Activated CD4-positive, alpha-beta T cell treated with anti-CD3 and anti-CD28 coated beads for 36 hours (primary cell): ENCODE measurements at regions not wholly inside any gene's neighbourhood (a gene's known extent, or its start where the extent isn't known, plus 50 kb on each side); places are given as distances from the start of the nearest gene placed in this dataset.

ENCODE experiments used
- ATAC-seq: fragments of 200-7000 bp; cut with Tn5 transposase; one replicate; pipeline ENCODE4 v1.10.0; 2021; ENCODE audit warnings: mild to moderate bottlenecking, moderate library complexity
- CTCF ChIA-PET: fragments of 350-600 bp; sonication (Branson Sonifier 250); formaldehyde crosslinking; loops from one replicate; lab custom pipeline; 2021; ENCODE audit warnings: antibody characterized with exemption; lab: Charles Lee
- POLR2A ChIA-PET: fragments of 350-600 bp; sonication (Branson Sonifier 250); formaldehyde crosslinking; loops from one replicate; lab custom pipeline; 2021; ENCODE audit warnings: antibody characterized with exemption, inconsistent platforms; lab: Charles Lee
- DNase-seq: peaks from one replicate; pipeline ENCODE4 v3.0.0-alpha.2; 2020
- H3K27ac Mint-ChIP-seq: one replicate; pipeline ENCODE4 v1.8.0; 2021; ENCODE audit warnings: mixed read lengths
- H3K27me3 Mint-ChIP-seq: one replicate; pipeline ENCODE4 v1.8.0; 2021; ENCODE audit warnings: mixed read lengths
- H3K36me3 Mint-ChIP-seq: one replicate; pipeline ENCODE4 v1.8.0; 2021; ENCODE audit warnings: low read depth, mixed read lengths
- H3K4me1 Mint-ChIP-seq: one replicate; pipeline ENCODE4 v1.8.0; 2021; ENCODE audit warnings: mixed read lengths
- H3K4me3 Mint-ChIP-seq: one replicate; pipeline ENCODE4 v1.8.0; 2021; ENCODE audit warnings: mild to moderate bottlenecking, moderate library complexity, mixed read lengths
- H3K9me3 Mint-ChIP-seq: one replicate; pipeline ENCODE4 v1.8.0; 2021; ENCODE audit warnings: low read depth, mixed read lengths
- intact Hi-C, 2 experiments: fragments of 100-400 bp; cut with DNase I in 1 of 2; cut with micrococcal nuclease in 1 of 2; formaldehyde crosslinking; loops; one replicate each; pipeline versions ENCODE4 v1.14.2 to v1.15.1; 2022 to 2024; cut with DNase I, micrococcal nuclease

DNA sequence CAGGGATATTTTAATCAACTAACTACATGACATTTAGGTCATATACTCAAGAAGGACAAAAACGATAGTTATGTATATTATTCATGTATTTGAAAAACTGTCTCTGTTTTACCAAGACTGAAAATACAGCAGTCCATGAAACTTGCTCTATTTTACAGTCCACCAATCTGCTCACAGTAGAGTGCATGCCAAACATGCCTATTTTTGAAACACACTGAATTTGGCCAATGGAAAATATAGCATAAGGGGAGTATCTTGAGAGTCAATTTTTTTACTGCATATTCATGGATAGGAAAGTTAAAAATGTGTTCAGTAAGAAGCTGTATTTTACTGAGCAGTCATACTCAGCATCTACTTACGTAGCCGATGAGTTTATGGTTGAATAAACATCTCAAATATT lies 621.2 kb upstream of the CHORDC1 start:
- no peaks in the 10 kb centered on the region for H3K27me3 Mint-ChIP-seq
- no peak overlapping the region for H3K4me3 Mint-ChIP-seq
- peaks cover 2% of the 10 kb centered on the region for H3K9me3 Mint-ChIP-seq
- no peak overlapping the region for H3K27ac Mint-ChIP-seq
- ChIA-PET POLR2A (no interaction called here), CTCF (no interaction called here)
- no peaks in the 10 kb centered on the region for H3K4me1 Mint-ChIP-seq
- intact Hi-C loops: no loop called here
- no peaks in the 10 kb centered on the region for H3K36me3 Mint-ChIP-seq
- ATAC-seq (no peak), DNase-seq (no peak)

DNA sequence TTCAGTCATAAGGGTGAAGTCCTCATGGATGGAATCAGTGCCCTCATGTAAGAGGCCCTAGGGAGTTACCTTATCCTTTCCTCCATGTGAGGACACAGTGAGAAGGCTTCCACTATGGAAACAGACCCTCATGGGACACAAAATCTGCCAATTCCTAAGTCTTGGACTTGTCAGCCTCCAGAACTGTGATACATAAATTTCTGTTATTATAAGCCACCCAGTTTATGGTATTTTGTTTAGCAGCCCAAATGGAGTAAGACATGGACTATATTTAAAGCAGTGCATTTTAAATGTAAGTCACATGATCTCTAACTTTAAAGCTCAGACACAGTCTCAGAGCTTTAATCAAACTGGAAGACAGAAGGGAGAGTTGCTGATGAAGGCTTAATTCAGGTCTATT lies 619.8 kb upstream of the CHORDC1 start:
- Mint-ChIP-seq H3K36me3 (no peaks in the 10 kb centered on the region), H3K27me3 (no peaks in the 10 kb centered on the region), H3K4me3 (no peak overlapping the region), H3K4me1 (no peaks in the 10 kb centered on the region), H3K9me3 (peaks cover 6% of the 10 kb centered on the region), H3K27ac (no peak overlapping the region)
- DNase-seq (no peak), ATAC-seq (no peak)
- intact Hi-C loops: no loop called here
- ChIA-PET POLR2A (no interaction called here), CTCF (no interaction called here)

GRCh38 chr11:90840071-90840470 lies 617.2 kb upstream of the CHORDC1 start:
- H3K4me1 Mint-ChIP-seq: no peaks in the 10 kb centered on the region
- CTCF ChIA-PET: interaction anchor here (0.8 kb wide), 1 partner anchor 15 kb away, joined by 3 read pairs; no protein-coding TSS in a partner anchor
- intact Hi-C loops: no loop called here
- no peaks in the 10 kb centered on the region for H3K36me3 Mint-ChIP-seq
- POLR2A ChIA-PET: no interaction called here
- ATAC-seq: no peak
- H3K27me3 Mint-ChIP-seq: no peaks in the 10 kb centered on the region
- no peak overlapping the region for H3K27ac Mint-ChIP-seq
- no peak overlapping the region for H3K4me3 Mint-ChIP-seq
- peaks cover 6% of the 10 kb centered on the region for H3K9me3 Mint-ChIP-seq
- no peak for DNase-seq

DNA sequence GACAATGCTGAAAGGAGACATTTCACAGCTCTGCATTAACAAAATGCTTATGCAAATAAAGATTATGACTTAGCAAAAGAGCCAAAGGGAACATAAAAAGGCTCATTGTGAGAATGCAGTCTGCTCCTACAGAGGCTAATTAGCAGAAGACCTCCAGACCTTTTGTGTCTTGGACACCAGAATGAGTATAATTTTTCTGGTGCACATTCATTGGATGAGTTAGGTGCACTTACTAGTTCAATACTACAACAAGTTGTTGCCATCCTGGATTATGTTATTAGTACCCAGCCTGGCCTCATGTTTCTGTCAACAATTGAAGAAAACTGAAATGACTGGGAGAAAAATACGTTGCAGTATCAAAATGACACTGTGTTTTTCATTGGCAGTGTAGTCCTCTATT lies 613.2 kb upstream of the CHORDC1 start:
- Mint-ChIP-seq H3K27me3 (no peaks in the 10 kb centered on the region), H3K36me3 (no peaks in the 10 kb centered on the region), H3K4me3 (no peak overlapping the region), H3K9me3 (peaks cover 5% of the 10 kb centered on the region), H3K27ac (no peak overlapping the region), H3K4me1 (no peaks in the 10 kb centered on the region)
- ATAC-seq (no peak), DNase-seq (no peak)
- intact Hi-C loops: no loop called here
- POLR2A ChIA-PET: no interaction called here
- CTCF ChIA-PET: no interaction called here

DNA sequence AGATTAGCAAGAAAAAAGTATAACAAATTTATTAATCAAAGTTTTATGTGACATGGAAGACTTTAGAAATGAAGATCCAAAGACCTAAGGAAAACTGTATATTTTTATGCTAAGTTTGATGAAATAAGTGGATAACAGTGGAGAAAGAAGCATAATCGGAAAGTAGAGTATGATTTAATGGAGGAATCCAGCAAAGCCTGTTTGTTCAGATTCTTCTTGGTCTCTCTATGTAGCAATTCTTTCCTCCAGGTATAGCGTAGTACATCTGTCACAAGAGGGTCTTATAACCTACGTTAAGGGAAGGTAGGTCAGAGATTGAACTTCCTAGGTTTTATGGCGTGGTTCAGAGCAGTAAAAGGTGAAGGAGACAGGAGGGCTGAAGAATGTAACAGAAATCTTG lies 600.6 kb upstream of the CHORDC1 start:
- POLR2A ChIA-PET: no interaction called here

DNA sequence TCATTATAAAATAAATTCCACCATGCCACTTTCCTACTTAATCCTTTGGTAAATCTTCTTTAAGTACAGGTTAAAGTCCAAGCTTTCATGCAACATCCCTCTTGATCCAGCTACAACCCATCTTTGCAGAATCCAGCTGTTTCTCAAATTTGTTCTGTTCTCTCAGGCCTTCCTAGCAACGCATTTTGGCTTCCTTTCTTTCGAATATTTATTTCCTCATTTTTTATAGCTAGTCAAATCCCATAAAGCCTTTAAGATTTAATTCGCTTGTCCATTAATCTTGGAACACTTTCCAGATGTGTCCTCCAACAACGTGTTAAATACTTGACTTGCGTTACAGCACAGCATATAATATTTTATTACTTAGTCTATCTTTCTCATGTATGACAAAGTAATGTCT lies 600.1 kb upstream of the CHORDC1 start:
- ATAC-seq (no peak), DNase-seq (no peak)
- Mint-ChIP-seq H3K27ac (no peak overlapping the region), H3K4me1 (no peaks in the 10 kb centered on the region), H3K9me3 (peaks cover 22% of the 10 kb centered on the region), H3K36me3 (no peaks in the 10 kb centered on the region), H3K4me3 (no peak overlapping the region), H3K27me3 (no peaks in the 10 kb centered on the region)
- POLR2A ChIA-PET: no interaction called here
- CTCF ChIA-PET: no interaction called here
- intact Hi-C loops: no loop called here

More for the DNA sequence above, 600.6 kb upstream of the CHORDC1 start:
- Mint-ChIP-seq H3K27me3 (no peaks in the 10 kb centered on the region), H3K36me3 (no peaks in the 10 kb centered on the region), H3K27ac (no peak overlapping the region), H3K4me3 (no peak overlapping the region), H3K9me3 (peaks cover 22% of the 10 kb centered on the region), H3K4me1 (no peaks in the 10 kb centered on the region)
- intact Hi-C loops: no loop called here
- CTCF ChIA-PET: no interaction called here
- DNase-seq: no peak
- ATAC-seq: no peak

- intact Hi-C loops: no loop called here
- Mint-ChIP-seq H3K27ac (no peak overlapping the region), H3K4me1 (no peaks in the 10 kb centered on the region), H3K4me3 (no peak overlapping the region), H3K27me3 (no peaks in the 10 kb centered on the region), H3K36me3 (no peaks in the 10 kb centered on the region), H3K9me3 (peaks cover 24% of the 10 kb centered on the region)
- DNase-seq (no peak), ATAC-seq (no peak)
- ChIA-PET POLR2A (no interaction called here), CTCF (no interaction called here)
Measured at GRCh38 chr11:90818196-90818745, 595.4 kb upstream of the CHORDC1 start.

- Mint-ChIP-seq H3K27ac (no peak overlapping the region), H3K4me1 (no peaks in the 10 kb centered on the region), H3K4me3 (no peak overlapping the region), H3K36me3 (no peaks in the 10 kb centered on the region), H3K27me3 (no peaks in the 10 kb centered on the region), H3K9me3 (peaks cover 9% of the 10 kb centered on the region)
- DNase-seq (no peak), ATAC-seq (no peak)
- ChIA-PET POLR2A (no interaction called here), CTCF (no interaction called here)
- intact Hi-C loops: no loop called here
Measured at GRCh38 chr11:90809581-90809980, 586.7 kb upstream of the CHORDC1 start.

DNA sequence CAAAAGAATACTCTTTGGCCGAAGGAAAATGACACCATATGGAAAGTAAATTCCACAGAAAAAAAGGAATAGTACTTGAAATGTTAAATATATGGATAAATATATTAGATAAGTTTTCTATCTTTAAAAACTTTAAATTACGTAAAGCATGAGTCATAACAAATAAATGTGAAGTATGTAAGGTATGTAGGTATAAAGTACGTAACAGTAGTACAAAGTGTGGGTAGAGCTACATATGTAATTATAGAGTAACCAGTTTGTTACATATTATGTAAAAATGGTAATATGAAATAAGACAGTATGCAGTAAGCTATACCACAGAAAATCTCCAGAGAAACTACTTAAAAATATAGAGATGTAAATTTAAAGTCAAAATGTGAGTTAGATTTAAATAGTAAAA lies 582.3 kb upstream of the CHORDC1 start:
- intact Hi-C loops: no loop called here
- Mint-ChIP-seq H3K9me3 (peaks cover 8% of the 10 kb centered on the region), H3K27me3 (no peaks in the 10 kb centered on the region), H3K36me3 (no peaks in the 10 kb centered on the region), H3K27ac (no peak overlapping the region), H3K4me1 (no peaks in the 10 kb centered on the region), H3K4me3 (no peak overlapping the region)
- CTCF ChIA-PET: no interaction called here
- no peak for DNase-seq
- POLR2A ChIA-PET: no interaction called here
- no peak for ATAC-seq

DNA sequence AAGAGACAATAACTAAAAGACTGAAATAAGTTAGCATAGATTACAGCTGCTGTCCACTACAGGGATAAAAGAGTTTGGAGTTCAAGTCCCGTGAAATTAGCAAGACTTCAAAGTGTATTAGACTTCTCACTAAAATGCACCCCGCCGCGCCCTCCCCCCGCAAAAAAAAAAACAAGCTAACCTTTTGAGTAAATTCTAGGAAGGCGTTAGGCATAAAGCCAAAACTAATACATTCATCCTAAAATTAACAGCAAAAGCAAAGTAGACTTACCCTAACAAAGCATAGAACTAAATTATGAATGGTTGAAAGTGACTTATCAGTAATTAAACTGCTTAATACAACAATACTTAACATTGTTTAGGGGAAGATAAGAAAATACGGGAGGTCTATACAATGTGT lies 581.0 kb upstream of the CHORDC1 start:
- DNase-seq (no peak), ATAC-seq (no peak)
- Mint-ChIP-seq H3K4me3 (no peak overlapping the region), H3K27me3 (no peaks in the 10 kb centered on the region), H3K27ac (no peak overlapping the region), H3K36me3 (no peaks in the 10 kb centered on the region), H3K4me1 (no peaks in the 10 kb centered on the region), H3K9me3 (peaks cover 8% of the 10 kb centered on the region)
- ChIA-PET CTCF (interaction anchor here (1.0 kb wide), 1 partner anchor 606 kb away, joined by 3 read pairs; no protein-coding TSS in a partner anchor), POLR2A (no interaction called here)
- intact Hi-C loops: no loop called here

DNA sequence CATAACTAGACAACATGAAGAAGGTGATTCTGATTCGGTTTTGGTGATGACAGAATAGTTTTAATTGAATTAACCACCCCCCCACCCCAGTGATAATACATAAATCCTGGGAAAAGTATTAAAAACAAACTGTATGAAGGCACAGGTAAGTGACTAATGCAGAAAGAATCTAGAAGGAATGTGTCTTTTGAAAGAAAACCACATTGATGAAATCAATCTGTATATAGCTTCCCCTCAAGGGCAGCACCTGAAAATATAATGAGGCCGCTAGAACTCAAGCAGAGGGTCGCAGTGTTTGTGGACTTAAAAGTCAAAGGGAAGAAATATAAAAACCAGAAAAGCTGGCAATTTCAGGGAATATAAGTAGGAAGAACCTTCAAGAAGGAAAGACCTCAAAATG lies 580.5 kb upstream of the CHORDC1 start:
- Mint-ChIP-seq H3K4me3 (no peak overlapping the region), H3K9me3 (peaks cover 9% of the 10 kb centered on the region), H3K27ac (no peak overlapping the region), H3K4me1 (no peaks in the 10 kb centered on the region), H3K36me3 (no peaks in the 10 kb centered on the region), H3K27me3 (no peaks in the 10 kb centered on the region)
- POLR2A ChIA-PET: no interaction called here
- intact Hi-C loops: no loop called here
- DNase-seq: no peak
- no peak for ATAC-seq
- CTCF ChIA-PET: no interaction called here

DNA sequence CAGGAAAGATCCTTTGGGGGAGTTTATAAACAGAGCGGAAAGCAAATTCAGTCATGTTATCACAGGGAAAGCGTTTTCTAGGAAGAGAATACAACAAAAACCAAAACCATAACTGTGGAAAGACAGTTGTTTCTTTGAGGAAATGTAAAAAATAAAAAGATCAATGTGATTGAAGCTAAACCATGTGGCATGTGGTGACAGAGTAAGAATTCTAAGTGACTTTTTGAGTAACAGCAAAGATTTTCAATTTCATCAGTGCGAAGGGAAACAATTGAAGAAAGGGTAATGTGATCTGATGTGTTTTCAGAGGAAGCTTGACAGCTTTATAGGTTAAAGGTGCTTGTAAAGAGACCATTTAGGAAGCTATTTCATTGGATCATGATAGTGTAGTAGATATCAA lies 575.9 kb upstream of the CHORDC1 start:
- intact Hi-C loops: no loop called here
- ChIA-PET CTCF (no interaction called here), POLR2A (no interaction called here)
- H3K9me3 Mint-ChIP-seq: peaks cover 9% of the 10 kb centered on the region
- no peaks in the 10 kb centered on the region for H3K27me3 Mint-ChIP-seq
- no peaks in the 10 kb centered on the region for H3K36me3 Mint-ChIP-seq
- no peak overlapping the region for H3K27ac Mint-ChIP-seq
- ATAC-seq (no peak), DNase-seq (no peak)
- H3K4me1 Mint-ChIP-seq: no peaks in the 10 kb centered on the region
- no peak overlapping the region for H3K4me3 Mint-ChIP-seq

DNA sequence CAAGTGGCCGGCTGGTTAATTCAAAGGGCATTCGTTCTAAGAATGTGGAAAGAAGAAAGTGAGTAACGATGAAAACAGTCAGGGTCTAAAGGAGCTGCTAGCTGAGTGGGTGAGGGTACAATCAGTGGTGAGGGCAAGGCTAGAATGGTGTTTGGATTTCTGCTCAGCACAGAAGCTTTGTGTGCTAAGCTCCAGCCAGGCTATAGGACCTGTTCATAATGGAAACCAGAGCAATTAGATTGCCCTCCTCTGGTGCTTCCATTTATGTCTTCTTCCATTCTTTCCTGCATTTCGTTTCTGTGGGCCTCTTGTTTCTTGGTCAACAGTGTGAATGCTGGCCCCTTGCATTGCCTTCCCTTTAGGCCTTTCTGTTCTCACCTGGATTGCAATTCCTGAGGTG lies 572.9 kb upstream of the CHORDC1 start:
- CTCF ChIA-PET: no interaction called here
- H3K27ac Mint-ChIP-seq: no peak overlapping the region
- no peaks in the 10 kb centered on the region for H3K36me3 Mint-ChIP-seq
- intact Hi-C loops: no loop called here
- H3K4me3 Mint-ChIP-seq: no peak overlapping the region
- DNase-seq (no peak), ATAC-seq (no peak)
- no peaks in the 10 kb centered on the region for H3K27me3 Mint-ChIP-seq
- POLR2A ChIA-PET: no interaction called here
- H3K9me3 Mint-ChIP-seq: peaks cover 5% of the 10 kb centered on the region
- H3K4me1 Mint-ChIP-seq: no peaks in the 10 kb centered on the region
